Neuron (in vitro differentiated cells): ENCODE measurements at regions not wholly inside any gene's neighbourhood (a gene's known extent, or its start where the extent isn't known, plus 50 kb on each side); places are given as distances from the start of the nearest gene placed in this dataset.

Experiments used
- H2AFZ ChIP-seq: one replicate; pipeline ENCODE4 v1.6.1; 2013; ENCODE audit warnings: low read depth, mild to moderate bottlenecking, inconsistent platforms, low read length, moderate library complexity
- H3K27me3 ChIP-seq: one replicate; pipeline ENCODE4 v1.6.1; 2013; ENCODE audit warnings: low read length; ENCODE audit not compliant: insufficient read depth
- H3K36me3 ChIP-seq: one replicate; pipeline ENCODE4 v1.6.1; 2013; ENCODE audit warnings: low read length; ENCODE audit not compliant: insufficient read depth
- H3K4me1 ChIP-seq: one replicate; pipeline ENCODE4 v1.6.1; 2013; ENCODE audit warnings: low read length; ENCODE audit not compliant: insufficient read depth
- H3K4me3 ChIP-seq: 2 replicates; pipeline ENCODE4 v1.5.1; 2013; ENCODE audit warnings: mild to moderate bottlenecking, low read length, moderate library complexity
- H3K9me3 ChIP-seq: one replicate; pipeline ENCODE4 v1.6.1; 2013; ENCODE audit warnings: low read length

DNA sequence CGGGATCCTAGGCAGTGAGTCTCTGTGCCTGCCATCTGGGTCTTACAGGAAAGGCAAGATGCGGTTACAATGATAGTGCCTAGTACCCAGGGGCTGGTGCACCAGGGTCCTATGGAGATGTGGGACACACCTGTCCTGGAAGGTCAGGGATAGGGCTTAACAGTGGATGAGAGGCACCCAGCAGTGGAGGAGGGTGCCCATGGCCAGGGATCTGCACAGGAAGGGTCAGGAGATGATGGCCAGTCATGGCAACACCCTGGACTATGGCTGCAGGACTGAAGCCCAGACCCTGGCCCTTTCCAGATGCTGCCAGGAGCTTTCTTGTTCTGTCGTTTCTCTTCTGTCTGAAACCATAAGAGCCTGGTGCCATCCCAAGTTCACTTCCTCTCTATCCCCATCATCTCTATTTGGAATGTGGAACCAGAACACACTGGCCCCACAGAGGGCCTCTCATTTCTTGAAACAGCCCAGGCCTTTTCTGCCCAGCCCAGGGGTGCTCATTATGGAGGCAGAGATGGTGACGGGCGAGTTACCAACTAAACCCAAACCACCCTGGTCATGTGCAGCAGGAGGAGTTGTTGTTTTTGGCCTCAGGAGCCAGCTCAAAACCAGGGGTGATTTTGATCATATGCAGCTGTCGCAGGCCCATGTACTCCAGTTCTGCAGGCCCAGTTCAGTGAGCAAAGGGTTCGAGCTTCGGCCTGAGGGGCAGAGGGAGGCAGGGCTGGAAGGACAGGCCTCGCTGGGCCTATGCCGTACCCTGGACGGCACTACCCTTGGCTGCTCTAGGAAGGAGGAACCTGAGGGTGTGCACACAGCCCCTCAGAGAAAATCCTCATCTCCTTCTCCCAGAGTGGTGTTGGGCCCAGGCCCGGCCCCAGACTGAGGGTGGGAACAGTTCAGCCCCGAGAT lies 52.6 kb upstream of the GDF10 start:
- no peaks in the 10 kb centered on the region for H3K36me3 ChIP-seq
- H3K4me1 ChIP-seq: no peaks in the 10 kb centered on the region
- H3K4me3 ChIP-seq: no peak overlapping the region
- H3K9me3 ChIP-seq: no peaks in the 10 kb centered on the region
- no peak overlapping the region for H2AFZ ChIP-seq
- H3K27me3 ChIP-seq: no peaks in the 10 kb centered on the region

DNA sequence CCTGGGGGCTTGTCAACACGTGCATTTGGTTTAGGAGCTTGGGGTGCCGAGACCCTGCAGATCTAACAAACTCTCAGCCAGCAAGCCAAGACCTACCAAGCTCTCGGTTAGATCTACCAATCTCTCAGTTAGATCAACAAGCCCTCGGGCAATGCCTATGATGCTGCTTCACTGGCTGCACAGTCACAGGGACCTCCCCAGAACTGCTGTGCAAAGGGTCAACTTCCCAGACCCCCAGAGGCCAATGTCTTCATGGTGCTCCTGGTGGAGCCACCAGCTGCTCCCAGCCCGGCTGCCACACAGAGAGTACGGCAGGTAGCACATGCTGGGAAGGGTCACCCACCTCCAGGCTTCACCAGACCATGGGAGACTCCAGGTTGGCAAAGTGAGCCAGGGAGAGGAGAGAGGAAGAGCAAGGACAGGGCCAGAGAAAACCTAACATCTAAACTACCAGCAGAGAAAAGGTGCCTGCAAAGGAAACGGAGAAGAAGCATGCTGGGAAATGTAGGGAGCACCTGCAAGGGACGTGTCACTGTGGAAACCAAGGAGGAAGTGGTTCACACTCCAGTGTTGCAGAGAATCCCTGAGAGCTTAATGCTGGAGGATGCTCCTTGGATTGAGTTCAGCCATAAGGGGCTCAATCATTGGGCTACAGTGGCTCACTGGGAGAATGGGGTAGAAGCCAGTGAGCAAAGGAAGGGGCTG lies 51.5 kb upstream of the GDF10 start:
- Histone ChIP-seq H3K4me1 (peaks cover under 1% of the 10 kb centered on the region), H3K36me3 (no peaks in the 10 kb centered on the region)

GRCh38 chr10:47249881-47250280 lies 50.1 kb upstream of the GDF10 start:
- no peaks in the 10 kb centered on the region for H3K36me3 ChIP-seq
- H3K4me3 ChIP-seq: no peak overlapping the region
- peaks cover 5% of the 10 kb centered on the region for H3K4me1 ChIP-seq
- H3K27me3 ChIP-seq: no peaks in the 10 kb centered on the region
- no peaks in the 10 kb centered on the region for H3K9me3 ChIP-seq
- H2AFZ ChIP-seq: no peak overlapping the region

More for the DNA sequence above, 51.5 kb upstream of the GDF10 start:
- no peaks in the 10 kb centered on the region for H3K27me3 ChIP-seq
- no peak overlapping the region for H2AFZ ChIP-seq
- H3K4me3 ChIP-seq: no peak overlapping the region
- H3K9me3 ChIP-seq: no peaks in the 10 kb centered on the region
